OCI-LY1 (cell line): ENCODE measurements at regions not wholly inside any gene's neighbourhood (a gene's known extent, or its start where the extent isn't known, plus 50 kb on each side); places are given as distances from the start of the nearest gene placed in this dataset.
A peak's percentile ranks its signal among the peaks of the same experiment; 100 is the strongest.
"Not testable (repeated sequence)": the region's sequence is repeated elsewhere in the genome, so short reads cannot be mapped to it uniquely, and the experiment has no call there.

ENCODE experiments used
- H2AFZ ChIP-seq: fragments of 200-600 bp; sonication (generic), shearing (Covaris generic); 2 replicates; pipeline ENCODE4 v1.6.0; 2014; ENCODE audit warnings: antibody characterized with exemption, mild to moderate bottlenecking, low read length
- H3F3A ChIP-seq: fragments of 200-600 bp; sonication (generic), shearing (Covaris generic); 2 replicates; pipeline ENCODE4 v1.6.0; 2014; ENCODE audit warnings: mild to moderate bottlenecking, antibody characterized with exemption, low read length, moderate library complexity; ENCODE audit not compliant: insufficient read depth
- H3K27ac ChIP-seq: fragments of 200-600 bp; sonication (generic); 2 replicates; pipeline ENCODE4 v1.5.1; 2014; ENCODE audit warnings: low read length, mixed run types, mild to moderate bottlenecking, low read depth; ENCODE audit not compliant: poor library complexity, severe bottlenecking
- H3K27me3 ChIP-seq: fragments of 200-600 bp; sonication (generic); 2 replicates; pipeline ENCODE4 v1.6.0; 2014; ENCODE audit warnings: antibody characterized with exemption, mild to moderate bottlenecking, low read length, moderate library complexity; ENCODE audit not compliant: insufficient read depth
- H3K36me3 ChIP-seq: fragments of 200-600 bp; sonication (generic); 2 replicates; pipeline ENCODE4 v1.6.1; 2014; ENCODE audit warnings: mild to moderate bottlenecking, antibody characterized with exemption, low read length, moderate library complexity, mixed read lengths; ENCODE audit not compliant: insufficient read depth
- H3K4me1 ChIP-seq: fragments of 200-600 bp; sonication (generic); 2 replicates; pipeline ENCODE4 v1.5.1; 2014; ENCODE audit warnings: mild to moderate bottlenecking, low read length, moderate library complexity; ENCODE audit not compliant: insufficient read depth, severe bottlenecking
- H3K4me2 ChIP-seq: fragments of 200-600 bp; sonication (generic), shearing (Covaris generic); 2 replicates; pipeline ENCODE4 v1.6.1; 2014; ENCODE audit warnings: low read length
- H3K4me3 ChIP-seq: fragments of 200-600 bp; sonication (generic); 2 replicates; pipeline ENCODE4 v1.5.1; 2014; ENCODE audit warnings: low read length, low read depth, mild to moderate bottlenecking, mixed read lengths; ENCODE audit not compliant: poor library complexity, severe bottlenecking
- H3K79me2 ChIP-seq: fragments of 200-600 bp; shearing (Covaris generic); 2 replicates; pipeline ENCODE4 v1.6.1; 2016; ENCODE audit warnings: mixed run types, low read length, mixed read lengths; ENCODE audit not compliant: insufficient read depth
- H3K9ac ChIP-seq: fragments of 200-600 bp; sonication (generic), shearing (Covaris generic); 2 replicates; pipeline ENCODE4 v1.6.1; 2014; ENCODE audit warnings: mild to moderate bottlenecking, low read length, mixed read lengths
- H3K9me2 ChIP-seq: fragments of 200-600 bp; sonication (generic), shearing (Covaris generic); 2 replicates; pipeline ENCODE4 v1.6.1; 2014; ENCODE audit warnings: low read depth, mild to moderate bottlenecking, low read length, mixed read lengths
- H3K9me3 ChIP-seq: fragments of 200-600 bp; shearing (Covaris generic); 2 replicates; pipeline ENCODE4 v1.6.1; 2014; ENCODE audit warnings: low read length, mixed read lengths
- H4K20me1 ChIP-seq: fragments of 200-600 bp; sonication (generic), shearing (Covaris generic); 2 replicates; pipeline ENCODE4 v1.6.0; 2016; ENCODE audit warnings: mild to moderate bottlenecking, low read length; ENCODE audit not compliant: insufficient read depth
- EZH2 ChIP-seq: fragments of 200-600 bp; sonication (generic), shearing (Covaris generic); IDR thresholded peaks from 2 replicates; pipeline ENCODE4 v1.8.0; 2017; ENCODE audit warnings: borderline replicate concordance, mixed run types, mild to moderate bottlenecking, antibody characterized with exemption, low read length, moderate library complexity, mixed read lengths
- TF ChIP-seq, protein P1 (sequence below): fragments of 200-600 bp; sonication (generic), shearing (Covaris generic); IDR thresholded peaks from 2 replicates; pipeline ENCODE4 v1.5.1; 2017; ENCODE audit warnings: mild to moderate bottlenecking, antibody characterized with exemption, low read length, moderate library complexity, mixed read lengths

GRCh38 chr6:170088582-170088955 is 202.3 kb downstream of the DLL1 start:
- no peaks in the 10 kb centered on the region for H3K9me2 ChIP-seq
- no peaks in the 10 kb centered on the region for H4K20me1 ChIP-seq
- peaks cover 7% of the 10 kb centered on the region; the same call in 1 of the 2 replicates for H3K27me3 ChIP-seq
- H2AFZ ChIP-seq = no peak overlapping the region
- peaks cover 24% of the 10 kb centered on the region for H3K4me1 ChIP-seq
- H3K36me3 ChIP-seq = no peaks in the 10 kb centered on the region
- no peak for TF ChIP-seq EZH2
- TF ChIP-seq, protein P1, sequence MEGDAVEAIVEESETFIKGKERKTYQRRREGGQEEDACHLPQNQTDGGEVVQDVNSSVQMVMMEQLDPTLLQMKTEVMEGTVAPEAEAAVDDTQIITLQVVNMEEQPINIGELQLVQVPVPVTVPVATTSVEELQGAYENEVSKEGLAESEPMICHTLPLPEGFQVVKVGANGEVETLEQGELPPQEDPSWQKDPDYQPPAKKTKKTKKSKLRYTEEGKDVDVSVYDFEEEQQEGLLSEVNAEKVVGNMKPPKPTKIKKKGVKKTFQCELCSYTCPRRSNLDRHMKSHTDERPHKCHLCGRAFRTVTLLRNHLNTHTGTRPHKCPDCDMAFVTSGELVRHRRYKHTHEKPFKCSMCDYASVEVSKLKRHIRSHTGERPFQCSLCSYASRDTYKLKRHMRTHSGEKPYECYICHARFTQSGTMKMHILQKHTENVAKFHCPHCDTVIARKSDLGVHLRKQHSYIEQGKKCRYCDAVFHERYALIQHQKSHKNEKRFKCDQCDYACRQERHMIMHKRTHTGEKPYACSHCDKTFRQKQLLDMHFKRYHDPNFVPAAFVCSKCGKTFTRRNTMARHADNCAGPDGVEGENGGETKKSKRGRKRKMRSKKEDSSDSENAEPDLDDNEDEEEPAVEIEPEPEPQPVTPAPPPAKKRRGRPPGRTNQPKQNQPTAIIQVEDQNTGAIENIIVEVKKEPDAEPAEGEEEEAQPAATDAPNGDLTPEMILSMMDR = no peak
- H3K9ac ChIP-seq = no peak overlapping the region
- H3K9me3 ChIP-seq = no peaks in the 10 kb centered on the region
- H3F3A ChIP-seq = no peaks in the 10 kb centered on the region
- no peak overlapping the region for H3K4me2 ChIP-seq
- no peak overlapping the region for H3K4me3 ChIP-seq
- H3K27ac ChIP-seq = peak overlapping the region; percentile 13
- no peaks in the 10 kb centered on the region for H3K79me2 ChIP-seq

DNA sequence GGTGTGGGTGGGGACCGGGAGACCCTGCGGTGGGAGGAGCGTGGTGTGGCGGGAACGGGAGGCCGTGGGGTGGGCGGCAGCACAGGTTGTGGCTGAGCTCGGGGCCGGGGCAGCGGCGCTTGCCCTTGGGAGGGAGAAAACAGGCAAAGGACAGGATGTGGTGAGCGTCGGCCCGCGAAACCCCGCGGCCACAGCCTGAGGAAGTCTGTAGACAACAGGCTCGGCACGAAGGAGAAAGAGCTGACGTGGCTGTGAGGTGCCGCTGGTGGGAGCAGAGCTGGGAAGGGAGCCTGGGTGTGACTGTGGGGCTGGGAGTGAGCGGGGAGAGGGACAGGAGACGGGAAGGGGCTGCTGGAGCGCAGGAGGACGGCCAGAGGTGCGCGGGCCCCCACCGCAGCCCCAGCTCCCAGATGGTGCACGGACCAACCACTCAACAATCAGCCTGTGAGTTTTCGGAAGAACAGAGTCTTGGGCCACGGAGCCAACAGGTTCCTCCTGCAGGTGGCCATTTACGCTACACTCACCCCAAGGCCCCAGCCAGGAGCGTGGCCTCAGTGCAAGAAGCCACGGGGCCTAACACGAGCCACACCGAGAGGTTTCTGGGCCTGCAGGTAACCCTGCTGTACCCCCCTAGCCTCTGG is 202.8 kb downstream of the DLL1 start:
- H2AFZ ChIP-seq = no peak overlapping the region
- H4K20me1 ChIP-seq = no peaks in the 10 kb centered on the region
- H3K4me3 ChIP-seq = peak overlapping the region; percentile 33
- no peak overlapping the region for H3K9ac ChIP-seq
- H3K36me3 ChIP-seq = no peaks in the 10 kb centered on the region
- TF ChIP-seq, protein P1 = no peak
- no peak for TF ChIP-seq EZH2
- peak overlapping the region; percentile 30; the same call in 1 of the 2 replicates for H3K4me2 ChIP-seq
- H3K4me1 ChIP-seq = peaks cover 24% of the 10 kb centered on the region
- H3K27ac ChIP-seq = peak overlapping the region; percentile 13
- no peaks in the 10 kb centered on the region for H3F3A ChIP-seq
- H3K9me2 ChIP-seq = no peaks in the 10 kb centered on the region
- no peaks in the 10 kb centered on the region for H3K9me3 ChIP-seq
- peaks cover 7% of the 10 kb centered on the region; the same call in 1 of the 2 replicates for H3K27me3 ChIP-seq
- no peaks in the 10 kb centered on the region for H3K79me2 ChIP-seq

GRCh38 chr6:170087421-170087780 is 203.5 kb downstream of the DLL1 start:
- H3K4me2 ChIP-seq, H3K36me3 ChIP-seq, H2AFZ ChIP-seq, H3F3A ChIP-seq, H3K9me2 ChIP-seq, H4K20me1 ChIP-seq, H3K9ac ChIP-seq, H3K27me3 ChIP-seq, H3K9me3 ChIP-seq, H3K27ac ChIP-seq, H3K79me2 ChIP-seq, H3K4me3 ChIP-seq: not testable (repeated sequence)
- peaks cover 24% of the 10 kb centered on the region for H3K4me1 ChIP-seq
